ENCODE measurements at regions not wholly inside any gene's neighbourhood (a gene's known extent, or its start where the extent isn't known, plus 50 kb on each side); places are given as distances from the start of the nearest gene placed in this dataset.
"Not testable (repeated sequence)": the region's sequence is repeated elsewhere in the genome, so short reads cannot be mapped to it uniquely, and the experiment has no call there.

- DNase-seq; H3K4me1 Mint-ChIP-seq; H3K27me3 Mint-ChIP-seq (ENCODE audit: low read depth in 2 of 2); ATAC-seq; H3K36me3 Mint-ChIP-seq; H3K27ac ChIP-seq (ENCODE audit: low read length); H3K27ac Mint-ChIP-seq; H3K4me3 Mint-ChIP-seq; H3K9me3 ChIP-seq (ENCODE audit: control insufficient read depth, insufficient read depth, low read length); H3K36me3 ChIP-seq (ENCODE audit: control insufficient read depth, insufficient read depth, low read length); intact Hi-C loops (cut with micrococcal nuclease); H3K4me3 ChIP-seq (ENCODE audit: low read length); H3K27me3 ChIP-seq (ENCODE audit: control insufficient read depth, insufficient read depth, low read length); H3K4me1 ChIP-seq (ENCODE audit: control insufficient read depth, insufficient read depth, low read length): not testable (repeated sequence)
- 87% methylated on average over 7 of the region's 11 CpGs for WGBS (ENCODE audit: insufficient coverage)
- H3K9me3 Mint-ChIP-seq: peaks cover 6 to 11% of the 10 kb centered on the region in 2 donors
Measured at GRCh38 chr15:24505216-24505615, 170.4 kb upstream of the NPAP1 start.

DNA sequence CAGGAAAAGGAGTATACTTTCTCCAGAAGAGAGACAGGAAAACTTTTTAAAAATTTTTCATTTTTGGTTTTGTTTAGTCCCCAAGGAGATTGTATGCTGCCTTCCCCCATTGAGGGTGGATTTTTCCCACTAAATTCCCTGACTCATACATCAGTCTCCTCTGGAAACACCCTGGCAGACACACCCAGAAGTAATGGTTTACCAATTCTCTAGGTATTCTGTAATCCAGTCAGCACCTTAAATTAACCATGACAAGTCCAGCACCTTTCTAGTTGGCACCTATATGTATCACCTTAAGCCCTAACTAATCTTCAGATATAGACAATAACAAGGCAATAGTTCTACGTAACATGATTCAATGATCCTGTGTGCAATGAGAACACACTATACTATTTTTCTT is 165.9 kb upstream of the NPAP1 start:
- H3K36me3 Mint-ChIP-seq; intact Hi-C loops (cut with micrococcal nuclease); H3K4me3 Mint-ChIP-seq; H3K27ac ChIP-seq (ENCODE audit: low read length); H3K27me3 Mint-ChIP-seq (ENCODE audit: low read depth in 2 of 2); H3K9me3 ChIP-seq (ENCODE audit: control insufficient read depth, insufficient read depth, low read length); H3K27ac Mint-ChIP-seq; H3K4me1 Mint-ChIP-seq; ATAC-seq; H3K27me3 ChIP-seq (ENCODE audit: control insufficient read depth, insufficient read depth, low read length); H3K36me3 ChIP-seq (ENCODE audit: control insufficient read depth, insufficient read depth, low read length); H3K4me1 ChIP-seq (ENCODE audit: control insufficient read depth, insufficient read depth, low read length); H3K4me3 ChIP-seq (ENCODE audit: low read length); DNase-seq: not testable (repeated sequence)
- WGBS (ENCODE audit: insufficient coverage): no CpG with 5 or more reads among the region's 1 CpG
- H3K9me3 Mint-ChIP-seq: peaks cover 6 to 21% of the 10 kb centered on the region in 2 donors

- DNase-seq; H3K27me3 Mint-ChIP-seq (ENCODE audit: low read depth in 2 of 2); H3K4me1 ChIP-seq (ENCODE audit: control insufficient read depth, insufficient read depth, low read length); H3K9me3 ChIP-seq (ENCODE audit: control insufficient read depth, insufficient read depth, low read length); H3K27ac Mint-ChIP-seq; H3K4me3 ChIP-seq (ENCODE audit: low read length); H3K27me3 ChIP-seq (ENCODE audit: control insufficient read depth, insufficient read depth, low read length); H3K27ac ChIP-seq (ENCODE audit: low read length); H3K36me3 ChIP-seq (ENCODE audit: control insufficient read depth, insufficient read depth, low read length); H3K36me3 Mint-ChIP-seq; intact Hi-C loops (cut with micrococcal nuclease); ATAC-seq; H3K4me3 Mint-ChIP-seq; H3K4me1 Mint-ChIP-seq: not testable (repeated sequence)
- H3K9me3 Mint-ChIP-seq: peaks cover 4 to 19% of the 10 kb centered on the region in 2 donors
- 83% methylated on average over 1 of the region's 3 CpGs for WGBS (ENCODE audit: insufficient coverage)
Measured at GRCh38 chr15:24511598-24511997, 164.0 kb upstream of the NPAP1 start.

GRCh38 chr15:24518772-24519171 is 156.8 kb upstream of the NPAP1 start:
- intact Hi-C loops (cut with micrococcal nuclease); H3K27me3 Mint-ChIP-seq (ENCODE audit: low read depth in 2 of 2); H3K27ac Mint-ChIP-seq: not testable (repeated sequence)

GRCh38 chr15:24531235-24531634 is 144.3 kb upstream of the NPAP1 start:
- intact Hi-C loops (cut with micrococcal nuclease); ATAC-seq; H3K4me1 Mint-ChIP-seq: not testable (repeated sequence)

More at GRCh38 chr15:24518772-24519171, 156.8 kb upstream of the NPAP1 start:
- H3K4me3 Mint-ChIP-seq; H3K36me3 Mint-ChIP-seq; H3K27ac ChIP-seq (ENCODE audit: low read length); H3K4me1 ChIP-seq (ENCODE audit: control insufficient read depth, insufficient read depth, low read length); H3K9me3 Mint-ChIP-seq; H3K9me3 ChIP-seq (ENCODE audit: control insufficient read depth, insufficient read depth, low read length); H3K27me3 ChIP-seq (ENCODE audit: control insufficient read depth, insufficient read depth, low read length); ATAC-seq; DNase-seq; H3K4me1 Mint-ChIP-seq; H3K36me3 ChIP-seq (ENCODE audit: control insufficient read depth, insufficient read depth, low read length); H3K4me3 ChIP-seq (ENCODE audit: low read length): not testable (repeated sequence)
- WGBS (ENCODE audit: insufficient coverage): 71% methylated on average over 2 of the region's 4 CpGs

GRCh38 chr15:24534032-24534431 is 141.5 kb upstream of the NPAP1 start:
- intact Hi-C loops (cut with micrococcal nuclease); H3K27ac Mint-ChIP-seq; ATAC-seq; H3K36me3 ChIP-seq (ENCODE audit: control insufficient read depth, insufficient read depth, low read length); H3K4me1 Mint-ChIP-seq; H3K9me3 ChIP-seq (ENCODE audit: control insufficient read depth, insufficient read depth, low read length); DNase-seq; H3K27ac ChIP-seq (ENCODE audit: low read length); H3K4me3 ChIP-seq (ENCODE audit: low read length); H3K36me3 Mint-ChIP-seq; H3K27me3 ChIP-seq (ENCODE audit: control insufficient read depth, insufficient read depth, low read length); H3K27me3 Mint-ChIP-seq (ENCODE audit: low read depth in 2 of 2); H3K4me1 ChIP-seq (ENCODE audit: control insufficient read depth, insufficient read depth, low read length); H3K4me3 Mint-ChIP-seq: not testable (repeated sequence)
- peaks cover 11% of the 10 kb centered on the region in 2 donors for H3K9me3 Mint-ChIP-seq
- WGBS (ENCODE audit: insufficient coverage): 100% methylated on average over 1 of the region's 1 CpG

More at GRCh38 chr15:24531235-24531634, 144.3 kb upstream of the NPAP1 start:
- not testable (repeated sequence) for H3K36me3 Mint-ChIP-seq; H3K4me1 ChIP-seq (ENCODE audit: control insufficient read depth, insufficient read depth, low read length); H3K27me3 ChIP-seq (ENCODE audit: control insufficient read depth, insufficient read depth, low read length); H3K9me3 ChIP-seq (ENCODE audit: control insufficient read depth, insufficient read depth, low read length); H3K27ac ChIP-seq (ENCODE audit: low read length); H3K4me3 ChIP-seq (ENCODE audit: low read length); DNase-seq; H3K36me3 ChIP-seq (ENCODE audit: control insufficient read depth, insufficient read depth, low read length); H3K27ac Mint-ChIP-seq; H3K27me3 Mint-ChIP-seq (ENCODE audit: low read depth in 2 of 2); H3K4me3 Mint-ChIP-seq
- WGBS (ENCODE audit: insufficient coverage): 55% methylated on average over 1 of the region's 3 CpGs
- H3K9me3 Mint-ChIP-seq: peaks cover 10 to 11% of the 10 kb centered on the region in 2 donors

DNA sequence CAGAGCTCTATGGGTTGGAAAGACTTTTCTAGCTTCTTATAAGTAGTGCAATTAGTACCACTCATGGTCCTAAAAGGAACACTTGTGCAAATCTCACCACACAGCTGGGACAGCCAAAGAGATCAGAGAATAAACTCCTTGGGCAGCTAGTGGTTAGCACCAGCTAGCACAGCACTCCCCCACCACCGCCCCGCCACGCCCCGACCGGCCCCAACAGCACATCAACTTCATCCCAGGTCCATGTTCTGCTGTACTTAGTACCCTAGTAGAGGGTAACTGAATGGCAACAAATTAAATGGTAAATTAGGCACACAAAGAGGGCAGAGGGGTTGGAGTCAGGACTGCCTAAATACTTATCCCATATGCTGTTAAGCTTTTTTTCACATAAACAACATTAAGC is 118.3 kb upstream of the NPAP1 start:
- 62% methylated on average over 5 of the region's 5 CpGs for WGBS (ENCODE audit: insufficient coverage)
- H3K9me3 ChIP-seq (ENCODE audit: control insufficient read depth, insufficient read depth, low read length); H3K9me3 Mint-ChIP-seq; H3K27ac ChIP-seq (ENCODE audit: low read length); H3K4me3 Mint-ChIP-seq; H3K4me1 Mint-ChIP-seq; H3K27me3 ChIP-seq (ENCODE audit: control insufficient read depth, insufficient read depth, low read length); H3K27me3 Mint-ChIP-seq (ENCODE audit: low read depth in 2 of 2); ATAC-seq; H3K27ac Mint-ChIP-seq; H3K4me1 ChIP-seq (ENCODE audit: control insufficient read depth, insufficient read depth, low read length); DNase-seq; H3K36me3 Mint-ChIP-seq; intact Hi-C loops (cut with micrococcal nuclease); H3K4me3 ChIP-seq (ENCODE audit: low read length); H3K36me3 ChIP-seq (ENCODE audit: control insufficient read depth, insufficient read depth, low read length): not testable (repeated sequence)
